ENCODE measurements at regions not wholly inside any gene's neighbourhood (a gene's known extent, or its start where the extent isn't known, plus 50 kb on each side); places are given as distances from the start of the nearest gene placed in this dataset.
A peak's percentile ranks its signal among the peaks of the same experiment; 100 is the strongest.

GRCh38 chr1:164071288-164071687, 487.7 kb upstream of the PBX1 start:
- Histone ChIP-seq H3K27ac (ENCODE audit: insufficient read depth in 1 of 2, low read depth in 1 of 2, low read length in 2 of 2, poor library complexity in 1 of 2, severe bottlenecking in 2 of 2) (no peak overlapping the region), H3K4me1 (ENCODE audit: control extremely low read depth in 1 of 4, control insufficient read depth in 4 of 4, insufficient read depth in 4 of 4, low read length in 3 of 4) (no peaks in the 10 kb centered on the region), H3K4me3 (ENCODE audit: control insufficient read depth in 1 of 7, extremely low read depth in 1 of 7, insufficient read depth in 4 of 7, low read depth in 2 of 7, low read length in 6 of 7) (no peak overlapping the region), H3K27me3 (replicated peaks in 2 of 5; ENCODE audit: control insufficient read depth in 4 of 5, insufficient read depth in 5 of 5, low read length in 4 of 5) (no peaks in the 10 kb centered on the region), H3K36me3 (ENCODE audit: control insufficient read depth in 4 of 4, insufficient read depth in 4 of 4, low read length in 3 of 4) (no peaks in the 10 kb centered on the region), H3K9me3 (ENCODE audit: control extremely low read depth in 1 of 5, control insufficient read depth in 4 of 5, insufficient read depth in 2 of 5, low read depth in 1 of 5, low read length in 4 of 5) (peaks cover 0 to 7% (median 0%) of the 10 kb centered on the region in 5 experiments)
- ChIA-PET POLR2A (no interaction called here), CTCF (no interaction called here)
- DNase-seq = no peak
- WGBS (ENCODE audit: insufficient coverage) = no CpG with 5 or more reads among the region's 2 CpGs

GRCh38 chr1:164086832-164087231, 472.2 kb upstream of the PBX1 start:
- no peaks in the 10 kb centered on the region for H3K9me3 ChIP-seq (ENCODE audit: control extremely low read depth in 1 of 5, control insufficient read depth in 4 of 5, insufficient read depth in 2 of 5, low read depth in 1 of 5, low read length in 4 of 5)
- H3K36me3 ChIP-seq (ENCODE audit: control insufficient read depth in 4 of 4, insufficient read depth in 4 of 4, low read length in 3 of 4) = no peaks in the 10 kb centered on the region
- H3K4me1 ChIP-seq (ENCODE audit: control extremely low read depth in 1 of 4, control insufficient read depth in 4 of 4, insufficient read depth in 4 of 4, low read length in 3 of 4) = no peaks in the 10 kb centered on the region
- no peak for DNase-seq
- CTCF ChIA-PET = no interaction called here
- no peaks in the 10 kb centered on the region for H3K27me3 ChIP-seq (replicated peaks in 2 of 5; ENCODE audit: control insufficient read depth in 4 of 5, insufficient read depth in 5 of 5, low read length in 4 of 5)
- POLR2A ChIA-PET = no interaction called here
- H3K27ac ChIP-seq (ENCODE audit: insufficient read depth in 1 of 2, low read depth in 1 of 2, low read length in 2 of 2, poor library complexity in 1 of 2, severe bottlenecking in 2 of 2) = no peak overlapping the region
- H3K4me3 ChIP-seq (ENCODE audit: control insufficient read depth in 1 of 7, extremely low read depth in 1 of 7, insufficient read depth in 4 of 7, low read depth in 2 of 7, low read length in 6 of 7) = no peak overlapping the region

- DNase-seq = no peak
- H3K27me3 ChIP-seq (replicated peaks in 2 of 5; ENCODE audit: control insufficient read depth in 4 of 5, insufficient read depth in 5 of 5, low read length in 4 of 5) = no peaks in the 10 kb centered on the region
- WGBS (ENCODE audit: insufficient coverage) = 69% methylated on average over 4 of the region's 6 CpGs
- POLR2A ChIA-PET = no interaction called here
- no peak overlapping the region for H3K27ac ChIP-seq (ENCODE audit: insufficient read depth in 1 of 2, low read depth in 1 of 2, low read length in 2 of 2, poor library complexity in 1 of 2, severe bottlenecking in 2 of 2)
- H3K4me1 ChIP-seq (ENCODE audit: control extremely low read depth in 1 of 4, control insufficient read depth in 4 of 4, insufficient read depth in 4 of 4, low read length in 3 of 4) = no peaks in the 10 kb centered on the region
- peaks cover 0 to 5% (median 3%) of the 10 kb centered on the region in 5 experiments for H3K9me3 ChIP-seq (ENCODE audit: control extremely low read depth in 1 of 5, control insufficient read depth in 4 of 5, insufficient read depth in 2 of 5, low read depth in 1 of 5, low read length in 4 of 5)
- H3K36me3 ChIP-seq (ENCODE audit: control insufficient read depth in 4 of 4, insufficient read depth in 4 of 4, low read length in 3 of 4) = no peaks in the 10 kb centered on the region
- CTCF ChIA-PET = no interaction called here
- no peak overlapping the region for H3K4me3 ChIP-seq (ENCODE audit: control insufficient read depth in 1 of 7, extremely low read depth in 1 of 7, insufficient read depth in 4 of 7, low read depth in 2 of 7, low read length in 6 of 7)
These were observed 471.0 kb upstream of the PBX1 start for GRCh38 chr1:164087906-164088453.

GRCh38 chr1:164092603-164093353, 466.2 kb upstream of the PBX1 start:
- Histone ChIP-seq H3K9me3 (ENCODE audit: control extremely low read depth in 1 of 5, control insufficient read depth in 4 of 5, insufficient read depth in 2 of 5, low read depth in 1 of 5, low read length in 4 of 5) (peaks cover 0 to 7% (median 3%) of the 10 kb centered on the region in 5 experiments), H3K27ac (ENCODE audit: insufficient read depth in 1 of 2, low read depth in 1 of 2, low read length in 2 of 2, poor library complexity in 1 of 2, severe bottlenecking in 2 of 2) (no peak overlapping the region), H3K4me1 (ENCODE audit: control extremely low read depth in 1 of 4, control insufficient read depth in 4 of 4, insufficient read depth in 4 of 4, low read length in 3 of 4) (no peaks in the 10 kb centered on the region), H3K36me3 (ENCODE audit: control insufficient read depth in 4 of 4, insufficient read depth in 4 of 4, low read length in 3 of 4) (no peaks in the 10 kb centered on the region), H3K27me3 (replicated peaks in 2 of 5; ENCODE audit: control insufficient read depth in 4 of 5, insufficient read depth in 5 of 5, low read length in 4 of 5) (peaks cover 0 to 1% (median 0%) of the 10 kb centered on the region in 5 experiments), H3K4me3 (ENCODE audit: control insufficient read depth in 1 of 7, extremely low read depth in 1 of 7, insufficient read depth in 4 of 7, low read depth in 2 of 7, low read length in 6 of 7) (no peak overlapping the region)
- CTCF ChIA-PET = interaction anchor here (1.3 kb wide), 1 partner anchor 9 kb away, joined by 4 read pairs; no protein-coding TSS in a partner anchor
- WGBS (ENCODE audit: insufficient coverage) = 95% methylated on average over 3 of the region's 4 CpGs
- POLR2A ChIA-PET = no interaction called here
- DNase-seq = peak in 2 of 3 donors; percentile 0 to 5

GRCh38 chr1:164093543-164093942, 465.4 kb upstream of the PBX1 start:
- Histone ChIP-seq H3K27me3 (replicated peaks in 2 of 5; ENCODE audit: control insufficient read depth in 4 of 5, insufficient read depth in 5 of 5, low read length in 4 of 5) (peaks cover 0 to 1% (median 0%) of the 10 kb centered on the region in 5 experiments), H3K4me3 (ENCODE audit: control insufficient read depth in 1 of 7, extremely low read depth in 1 of 7, insufficient read depth in 4 of 7, low read depth in 2 of 7, low read length in 6 of 7) (no peak overlapping the region), H3K27ac (ENCODE audit: insufficient read depth in 1 of 2, low read depth in 1 of 2, low read length in 2 of 2, poor library complexity in 1 of 2, severe bottlenecking in 2 of 2) (no peak overlapping the region), H3K36me3 (ENCODE audit: control insufficient read depth in 4 of 4, insufficient read depth in 4 of 4, low read length in 3 of 4) (no peaks in the 10 kb centered on the region), H3K4me1 (ENCODE audit: control extremely low read depth in 1 of 4, control insufficient read depth in 4 of 4, insufficient read depth in 4 of 4, low read length in 3 of 4) (no peaks in the 10 kb centered on the region), H3K9me3 (ENCODE audit: control extremely low read depth in 1 of 5, control insufficient read depth in 4 of 5, insufficient read depth in 2 of 5, low read depth in 1 of 5, low read length in 4 of 5) (peaks cover 0 to 7% (median 3%) of the 10 kb centered on the region in 5 experiments)
- CTCF ChIA-PET = no interaction called here
- WGBS (ENCODE audit: insufficient coverage) = no CpG with 5 or more reads among the region's 2 CpGs
- POLR2A ChIA-PET = no interaction called here
- no peak for DNase-seq

- peaks cover 0 to under 1% (median 0%) of the 10 kb centered on the region in 5 experiments for H3K27me3 ChIP-seq (replicated peaks in 2 of 5; ENCODE audit: control insufficient read depth in 4 of 5, insufficient read depth in 5 of 5, low read length in 4 of 5)
- ChIA-PET POLR2A (no interaction called here), CTCF (interaction anchor here (1.1 kb wide), 1 partner anchor 9 kb away, joined by 4 read pairs; no protein-coding TSS in a partner anchor)
- peaks cover 0 to 5% (median 0%) of the 10 kb centered on the region in 5 experiments for H3K9me3 ChIP-seq (ENCODE audit: control extremely low read depth in 1 of 5, control insufficient read depth in 4 of 5, insufficient read depth in 2 of 5, low read depth in 1 of 5, low read length in 4 of 5)
- H3K36me3 ChIP-seq (ENCODE audit: control insufficient read depth in 4 of 4, insufficient read depth in 4 of 4, low read length in 3 of 4) = no peaks in the 10 kb centered on the region
- H3K27ac ChIP-seq (ENCODE audit: insufficient read depth in 1 of 2, low read depth in 1 of 2, low read length in 2 of 2, poor library complexity in 1 of 2, severe bottlenecking in 2 of 2) = no peak overlapping the region
- DNase-seq = no peak
- H3K4me3 ChIP-seq (ENCODE audit: control insufficient read depth in 1 of 7, extremely low read depth in 1 of 7, insufficient read depth in 4 of 7, low read depth in 2 of 7, low read length in 6 of 7) = no peak overlapping the region
- 100% methylated on average over 2 of the region's 2 CpGs for WGBS (ENCODE audit: insufficient coverage)
- H3K4me1 ChIP-seq (ENCODE audit: control extremely low read depth in 1 of 4, control insufficient read depth in 4 of 4, insufficient read depth in 4 of 4, low read length in 3 of 4) = no peaks in the 10 kb centered on the region
These were observed 457.2 kb upstream of the PBX1 start for GRCh38 chr1:164101802-164102201.

GRCh38 chr1:164131949-164132348, 427.0 kb upstream of the PBX1 start:
- no peaks in the 10 kb centered on the region for H3K9me3 ChIP-seq (ENCODE audit: control extremely low read depth in 1 of 5, control insufficient read depth in 4 of 5, insufficient read depth in 2 of 5, low read depth in 1 of 5, low read length in 4 of 5)
- ChIA-PET CTCF (no interaction called here), POLR2A (no interaction called here)
- no peak overlapping the region for H3K27ac ChIP-seq (ENCODE audit: insufficient read depth in 1 of 2, low read depth in 1 of 2, low read length in 2 of 2, poor library complexity in 1 of 2, severe bottlenecking in 2 of 2)
- H3K4me1 ChIP-seq (ENCODE audit: control extremely low read depth in 1 of 4, control insufficient read depth in 4 of 4, insufficient read depth in 4 of 4, low read length in 3 of 4) = no peaks in the 10 kb centered on the region
- no peak for DNase-seq
- no peak overlapping the region for H3K4me3 ChIP-seq (ENCODE audit: control insufficient read depth in 1 of 7, extremely low read depth in 1 of 7, insufficient read depth in 4 of 7, low read depth in 2 of 7, low read length in 6 of 7)
- no CpG with 5 or more reads among the region's 1 CpG for WGBS (ENCODE audit: insufficient coverage)
- H3K27me3 ChIP-seq (replicated peaks in 2 of 5; ENCODE audit: control insufficient read depth in 4 of 5, insufficient read depth in 5 of 5, low read length in 4 of 5) = no peaks in the 10 kb centered on the region
- no peaks in the 10 kb centered on the region for H3K36me3 ChIP-seq (ENCODE audit: control insufficient read depth in 4 of 4, insufficient read depth in 4 of 4, low read length in 3 of 4)

Measured in common myeloid progenitor, CD34-positive (primary cell).